Tibial nerve (tissue), 4 donors: ENCODE measurements at regions not wholly inside any gene's neighbourhood (a gene's known extent, or its start where the extent isn't known, plus 50 kb on each side); places are given as distances from the start of the nearest gene placed in this dataset.

Experiments
- CTCF ChIP-seq, 5 experiments: fragments of 200-600 bp in 3 of 5; fragments of 450-650 bp in 2 of 5; sonication (generic) in 3 of 5; IDR thresholded peaks; one replicate each; pipeline ENCODE4 v1.5.1; 2016 to 2019; ENCODE audit warnings: antibody characterized with exemption in 5 of 5, mild to moderate bottlenecking in 3 of 5, moderate library complexity in 2 of 5
- EP300 ChIP-seq, 2 donors: sonication (generic); formaldehyde crosslinking; IDR thresholded peaks; one replicate each; pipeline ENCODE4 v1.6.1; 2017; ENCODE audit warnings: antibody characterized with exemption in 2 of 2, mild to moderate bottlenecking in 1 of 2
- POLR2A ChIP-seq, 2 donors: fragments of 450-650 bp; IDR thresholded peaks; one replicate each; pipeline ENCODE4 v1.6.1; 2017; ENCODE audit warnings: antibody characterized with exemption in 2 of 2, mild to moderate bottlenecking in 2 of 2, moderate library complexity in 2 of 2

- TF ChIP-seq POLR2A (IDR thresholded peaks at IDR 0.05): no peak
- no peak for TF ChIP-seq EP300 (IDR thresholded peaks at IDR 0.05)
- TF ChIP-seq CTCF (IDR thresholded peaks at IDR 0.05): peak in 1 of 5 experiments; percentile 18
These were observed 199.0 kb upstream of the CXXC4 start for GRCh38 chr4:104693601-104694201.
